ENCODE measurements at regions not wholly inside any gene's neighbourhood (a gene's known extent, or its start where the extent isn't known, plus 50 kb on each side); places are given as distances from the start of the nearest gene placed in this dataset.
"Not testable (repeated sequence)": the region's sequence is repeated elsewhere in the genome, so short reads cannot be mapped to it uniquely, and the experiment has no call there.

DNA sequence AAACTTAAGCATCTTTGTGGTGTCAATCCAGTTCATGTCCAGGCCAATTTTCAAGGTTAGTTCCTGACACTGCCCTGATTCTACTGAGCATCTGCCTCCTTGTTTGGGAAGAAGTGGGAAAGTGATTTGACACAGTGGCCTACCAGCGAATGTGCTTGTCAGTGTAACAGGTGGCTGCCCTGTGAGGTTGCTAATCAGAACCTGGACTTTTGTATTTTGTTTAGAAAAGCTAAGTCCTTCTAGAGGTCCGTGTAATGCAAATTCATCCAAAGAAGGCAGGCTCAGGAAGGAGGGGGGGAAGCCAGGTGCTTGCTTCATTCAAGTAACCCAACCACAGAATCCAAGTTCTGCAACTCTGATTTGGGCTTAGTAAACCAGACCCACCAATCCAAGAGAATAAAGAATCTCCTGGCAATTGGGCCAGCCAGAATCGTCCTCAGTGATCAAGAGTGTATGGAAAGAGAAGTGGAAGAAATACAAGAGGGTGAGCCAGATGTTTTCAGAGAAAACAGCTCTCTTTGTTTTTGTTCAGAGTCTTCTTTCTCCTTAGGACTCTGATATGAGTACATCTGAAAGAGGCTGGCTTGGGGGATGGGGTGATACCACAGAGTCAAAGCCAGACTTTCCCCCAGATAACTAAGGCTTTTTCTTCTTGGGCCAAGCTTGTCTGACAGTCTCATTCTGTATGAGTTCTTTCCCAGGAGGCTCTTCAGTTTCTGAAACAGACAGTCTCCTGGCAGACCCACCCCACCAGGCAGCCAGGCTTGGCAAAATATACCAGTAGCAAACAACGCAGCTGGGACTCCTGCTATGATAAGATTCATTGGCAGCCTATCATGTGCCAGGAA lies 508.9 kb upstream of the TBL1XR1 start:
- DNase-seq: no peak

DNA sequence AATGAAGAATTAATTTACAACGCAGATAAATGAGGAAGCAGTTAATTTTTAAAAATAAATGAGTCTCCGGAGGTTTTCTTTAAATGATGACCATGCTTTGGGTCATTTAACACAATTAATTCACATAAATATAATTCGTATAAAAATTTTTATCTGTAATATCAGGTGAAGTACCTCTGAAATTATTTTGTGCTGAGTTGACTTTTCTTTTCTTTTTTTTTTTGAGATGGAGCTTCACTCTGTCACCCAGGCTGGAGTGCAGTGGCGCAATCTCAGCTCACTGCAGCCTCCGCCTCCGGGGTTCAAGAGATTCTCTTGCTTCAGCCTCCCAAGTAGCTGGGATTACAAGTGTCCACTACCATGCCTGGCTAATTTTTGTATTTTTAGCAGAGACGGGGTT lies 512.2 kb upstream of the TBL1XR1 start:
- not testable (repeated sequence) for DNase-seq

DNA sequence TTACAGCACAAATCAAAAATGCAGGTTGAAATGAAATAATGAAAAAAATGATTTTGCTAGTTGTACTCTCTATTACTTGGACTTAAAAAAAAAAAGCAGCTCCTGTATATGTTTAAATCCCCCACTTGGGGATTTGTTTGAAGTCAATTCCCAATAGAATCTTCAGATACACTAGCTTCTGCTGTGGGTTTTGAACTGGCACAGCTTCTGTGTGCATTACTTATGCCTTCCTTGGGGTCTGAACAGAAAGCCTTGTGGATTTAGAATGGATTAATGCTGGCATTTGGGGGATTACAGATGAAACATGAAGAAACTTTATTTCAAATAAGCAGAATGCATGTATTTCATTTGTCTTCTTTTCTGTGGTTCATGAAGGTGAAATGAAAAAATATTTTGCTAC lies 513.2 kb upstream of the TBL1XR1 start:
- no peak for DNase-seq

DNA sequence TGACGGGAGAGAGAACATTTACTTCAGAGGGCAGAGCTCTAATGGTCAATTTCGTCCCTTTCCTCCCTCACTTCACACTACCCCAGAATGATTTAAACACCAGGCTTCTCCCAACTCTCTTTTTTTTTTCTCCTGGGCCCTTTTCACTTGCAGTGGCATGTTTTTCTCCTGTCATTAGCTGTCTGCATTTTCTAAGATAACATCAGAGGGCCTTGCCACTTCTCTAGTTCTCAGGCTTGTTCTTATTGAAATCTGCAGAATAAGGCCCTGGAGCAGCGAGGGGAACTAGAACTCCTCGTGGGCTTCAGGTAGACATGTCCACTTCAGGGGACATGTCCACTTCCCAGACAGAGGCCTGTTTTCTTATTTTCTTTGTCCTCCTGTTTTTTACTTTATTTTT lies 514.4 kb upstream of the TBL1XR1 start:
- DNase-seq: no peak

DNA sequence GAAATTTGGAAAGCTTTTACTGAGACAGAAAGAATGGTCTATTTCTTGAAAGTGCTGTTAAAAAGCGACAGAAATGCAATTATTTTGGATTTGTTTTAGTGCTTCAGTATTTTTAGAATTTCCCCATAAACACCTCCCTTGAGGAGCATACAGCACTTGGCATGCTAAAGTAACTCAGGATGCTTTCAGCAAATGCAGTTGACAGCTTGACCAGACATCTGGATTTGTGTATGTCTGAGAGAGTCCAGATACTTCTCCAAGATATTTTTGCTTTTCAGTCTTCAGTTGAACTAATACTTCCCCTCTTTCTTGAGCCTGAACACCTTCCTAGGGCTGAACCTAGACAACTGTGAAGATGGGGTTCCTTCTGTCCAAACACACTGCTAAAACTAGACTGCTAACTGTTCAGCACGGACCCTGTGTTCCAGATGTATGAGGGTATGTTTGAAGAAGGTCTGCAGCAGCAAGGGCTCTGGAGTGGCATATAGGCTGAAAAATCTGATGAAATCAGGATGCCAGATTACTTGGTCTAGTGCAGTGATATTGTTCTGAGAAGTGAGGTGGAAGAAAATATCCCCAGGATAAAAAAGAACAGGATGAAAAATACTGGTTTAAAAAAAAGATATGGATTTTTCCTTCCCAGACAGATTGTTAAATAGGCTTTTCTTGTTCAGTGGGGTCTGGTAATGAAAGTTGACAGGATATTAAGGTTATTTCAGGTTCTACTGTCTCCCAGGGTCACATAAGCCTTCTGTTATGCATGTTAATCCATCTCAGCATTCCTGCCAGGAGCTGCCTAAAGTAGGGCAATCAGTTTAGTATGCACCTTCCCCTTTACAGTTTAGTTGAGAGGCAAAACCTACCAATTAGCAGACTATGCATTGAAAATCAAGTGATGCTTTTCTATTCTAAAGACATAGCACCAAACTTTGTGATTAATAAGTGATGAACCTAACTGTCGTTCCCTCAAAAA lies 516.9 kb upstream of the TBL1XR1 start:
- DNase-seq: no peak

DNA sequence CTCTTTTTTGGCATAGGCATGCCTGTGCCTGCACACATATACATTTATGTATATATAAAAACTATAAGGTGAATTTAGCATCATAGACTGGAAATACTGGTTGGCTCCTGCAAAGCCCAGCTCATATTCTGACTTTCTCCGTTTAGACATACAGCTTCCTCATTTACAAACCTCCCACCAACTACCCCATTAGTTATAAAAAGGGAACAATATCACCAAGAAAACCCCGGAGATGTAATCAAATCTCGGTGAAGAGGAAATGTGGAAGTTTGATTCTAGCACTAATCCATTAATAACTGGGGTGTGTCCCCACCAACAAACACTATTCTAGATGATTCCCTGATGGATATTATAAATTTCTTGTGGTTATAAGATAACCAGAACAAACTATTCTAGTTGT lies 517.7 kb upstream of the TBL1XR1 start:
- no peak for DNase-seq

DNA sequence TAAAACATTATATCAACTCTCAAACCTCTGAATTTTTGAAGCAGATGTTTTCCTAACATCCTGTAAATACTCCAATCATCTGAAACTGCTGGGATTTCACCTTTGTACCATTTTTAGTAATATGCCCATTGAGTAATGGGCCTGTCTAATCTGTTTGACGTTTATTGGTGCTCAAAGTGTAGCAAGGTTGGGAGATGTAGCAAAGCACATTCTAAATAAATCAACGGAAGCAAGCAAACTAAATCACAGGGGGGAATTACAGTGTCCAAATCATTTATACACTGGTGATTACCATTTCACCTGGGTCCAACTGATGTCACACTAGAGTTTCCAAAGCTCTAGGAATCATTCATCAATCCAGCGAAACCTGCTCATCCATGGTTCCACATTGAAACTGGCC lies 518.7 kb upstream of the TBL1XR1 start:
- no peak for DNase-seq

DNA sequence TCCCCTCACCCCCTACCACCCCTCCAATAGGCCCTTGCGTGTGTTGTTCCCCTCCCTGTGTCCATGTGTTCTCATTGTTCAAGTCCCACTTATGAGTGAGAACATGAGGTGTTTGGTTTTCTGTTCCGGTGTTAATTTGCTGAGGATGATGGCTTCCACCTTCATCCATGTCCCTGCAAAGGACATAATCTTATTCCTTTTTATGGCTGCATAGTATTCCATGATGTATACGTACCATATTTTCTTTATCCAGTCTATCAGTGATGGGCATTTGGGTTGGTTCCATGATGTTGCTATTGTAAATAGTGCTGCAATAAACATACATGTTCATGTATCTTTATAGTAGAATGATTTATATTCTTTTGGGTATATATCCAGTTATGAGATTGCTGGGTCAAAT lies 523.6 kb upstream of the TBL1XR1 start:
- not testable (repeated sequence) for DNase-seq

DNA sequence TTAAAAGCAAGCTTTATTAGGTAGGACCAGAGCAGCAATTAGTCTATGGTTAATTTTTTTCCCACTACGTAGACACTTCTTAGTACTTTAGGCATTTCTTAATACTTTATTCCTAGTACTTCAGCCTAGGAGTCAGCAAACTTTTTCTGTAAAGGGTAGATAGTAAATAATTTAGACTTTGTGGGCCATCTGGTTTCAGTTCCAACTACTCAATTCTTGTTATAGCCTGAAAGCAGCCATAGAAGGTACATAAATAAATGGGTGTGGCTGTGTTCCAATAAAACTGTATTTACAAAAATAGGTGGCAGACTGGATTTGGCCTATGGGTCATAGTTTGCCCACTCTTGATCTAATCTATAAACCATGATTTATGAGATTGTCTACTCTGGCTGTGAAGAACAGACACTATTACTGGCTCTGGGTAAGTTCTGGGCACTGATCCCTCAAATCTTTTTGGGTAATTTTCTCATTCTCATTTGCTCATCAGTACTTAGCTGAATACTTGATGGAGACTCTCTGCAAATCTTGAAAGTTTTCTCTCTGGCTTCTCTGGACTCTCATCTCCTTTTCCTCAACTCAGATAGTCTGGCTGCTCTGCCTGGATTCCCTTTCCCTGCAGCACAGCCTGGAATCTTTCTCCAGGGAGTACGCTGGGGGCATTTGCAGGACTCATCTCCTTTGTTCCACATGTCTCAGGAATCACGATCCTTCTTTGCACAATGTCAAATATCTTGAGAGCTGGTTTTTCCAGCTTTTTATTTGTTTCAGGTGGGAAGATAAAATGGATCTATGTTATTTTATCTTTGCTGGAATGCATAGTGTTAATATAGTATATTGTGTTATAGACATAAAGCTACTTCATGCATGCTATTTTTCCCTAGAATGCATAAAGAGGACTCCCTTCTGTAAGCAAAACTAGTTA lies 524.8 kb upstream of the TBL1XR1 start:
- no peak for DNase-seq

DNA sequence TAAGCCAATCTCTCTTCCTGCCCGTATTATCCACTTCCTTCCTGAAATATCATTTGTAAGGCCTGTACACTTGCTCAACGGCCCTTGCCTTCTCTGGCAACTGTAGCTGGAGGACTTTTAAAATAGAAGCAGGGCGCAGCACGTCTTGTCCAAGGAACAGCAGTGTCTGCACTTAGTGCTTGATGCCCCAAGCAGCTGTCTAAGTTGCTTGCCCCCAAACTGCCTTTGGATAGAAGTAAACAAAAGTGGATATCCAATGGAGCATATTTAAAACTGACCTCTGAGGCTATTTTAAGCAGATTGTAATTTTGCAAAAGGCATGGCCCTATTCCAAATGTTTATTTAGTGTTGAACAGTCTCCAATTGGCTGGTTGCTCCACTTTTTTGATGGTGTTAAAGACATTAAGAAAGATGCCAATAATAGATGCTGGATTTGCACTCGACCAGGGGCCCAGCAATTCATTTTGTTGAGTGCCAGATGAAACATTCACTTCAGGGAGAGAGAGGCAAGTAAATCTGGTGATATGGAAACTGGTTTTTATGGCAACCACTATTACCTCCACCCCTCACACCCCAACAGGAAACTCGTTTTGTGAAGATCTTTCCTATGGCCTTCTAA lies 526.8 kb upstream of the TBL1XR1 start:
- no peak for DNase-seq

DNA sequence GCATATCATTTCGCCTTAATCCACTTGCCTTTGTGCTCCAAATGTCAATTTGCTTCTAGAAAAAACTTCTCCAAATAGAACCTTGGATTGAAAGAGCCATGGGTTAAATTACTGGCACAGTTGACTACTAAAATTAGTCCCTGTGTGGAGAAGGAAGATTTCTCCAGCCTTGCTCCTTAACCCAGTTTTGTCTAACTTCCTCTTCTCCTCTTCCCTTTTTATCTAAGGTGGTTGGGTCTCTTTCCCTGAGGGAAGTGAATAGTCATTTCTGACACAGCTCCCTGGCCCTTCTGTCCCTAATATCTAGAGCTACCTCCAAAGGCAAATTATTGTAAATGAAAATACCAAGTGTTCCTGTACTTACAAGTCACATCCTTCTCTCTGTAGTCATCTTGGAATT lies 527.9 kb upstream of the TBL1XR1 start:
- no peak for DNase-seq

DNA sequence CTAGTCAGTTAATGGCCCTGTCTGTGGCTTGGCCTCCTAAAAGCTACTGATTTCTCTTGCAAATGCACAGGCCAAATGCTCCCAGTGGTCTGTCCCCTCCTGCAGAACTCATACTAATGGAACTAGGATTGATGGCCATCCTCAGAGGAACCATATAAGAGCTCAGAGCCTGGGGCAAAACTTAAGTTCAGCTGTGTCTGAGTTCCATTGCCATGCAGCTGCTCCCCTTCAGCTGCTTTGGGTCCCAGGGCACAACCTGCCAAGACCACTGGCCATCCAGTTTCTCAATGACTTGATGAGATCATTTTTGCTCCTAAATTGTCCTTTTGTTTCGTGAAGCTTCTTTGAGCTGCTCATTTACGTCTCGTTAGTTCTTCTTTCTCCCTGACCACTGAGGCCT lies 529.5 kb upstream of the TBL1XR1 start:
- DNase-seq: no peak

DNA sequence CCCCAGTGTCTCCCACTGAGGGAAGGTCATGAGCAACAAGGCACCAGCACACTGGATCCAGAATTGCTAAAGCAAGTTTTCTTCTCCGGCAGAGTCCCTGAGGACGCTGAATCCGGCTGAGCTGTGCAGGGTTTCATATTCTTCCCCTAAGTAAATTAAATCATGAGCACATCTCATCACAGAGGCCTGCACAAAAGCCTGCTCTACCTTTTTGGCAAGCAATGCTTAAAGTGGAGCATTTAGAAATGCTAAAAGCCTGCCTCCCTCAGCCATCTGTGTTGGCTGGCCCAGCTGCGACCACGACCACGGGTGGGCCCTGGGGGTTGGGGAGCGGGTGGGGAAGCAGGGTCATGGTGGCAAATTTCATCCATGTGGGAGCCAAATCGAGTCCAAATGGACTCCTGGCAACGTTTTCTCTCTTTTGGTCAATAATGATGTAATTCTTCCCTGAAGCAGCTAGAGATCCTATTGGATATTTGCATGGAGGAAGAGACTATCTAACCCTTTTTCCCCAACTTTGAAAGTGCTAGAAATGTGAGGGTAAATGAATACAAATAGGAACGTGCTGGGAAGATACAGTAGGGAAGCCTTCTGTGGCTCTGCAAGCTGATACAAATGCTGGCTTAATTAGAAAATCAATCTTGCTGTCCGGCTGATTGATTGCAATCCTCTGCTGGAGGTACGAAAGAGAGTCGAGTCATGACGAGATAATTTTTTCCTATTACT lies 532.8 kb upstream of the TBL1XR1 start:
- DNase-seq: peak; percentile 90

DNA sequence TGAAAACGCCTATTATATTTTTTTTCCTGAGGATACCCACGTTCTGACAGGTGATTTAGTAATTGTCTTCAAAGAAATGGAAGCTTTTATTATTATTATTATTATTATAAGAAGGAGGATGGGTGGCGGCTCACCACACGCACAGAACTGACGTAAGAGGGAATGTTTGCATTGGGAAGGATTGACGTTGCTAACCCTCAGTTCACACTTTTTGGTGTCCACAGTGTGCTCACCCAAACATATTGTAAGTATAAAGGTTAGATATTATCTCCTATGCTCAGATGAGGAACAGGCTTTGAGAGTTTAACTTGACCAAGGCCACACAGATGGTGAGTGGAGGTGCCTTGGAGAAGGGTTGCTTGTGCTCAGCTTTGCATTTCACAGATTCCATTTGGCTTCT lies 533.5 kb upstream of the TBL1XR1 start:
- DNase-seq: no peak

DNA sequence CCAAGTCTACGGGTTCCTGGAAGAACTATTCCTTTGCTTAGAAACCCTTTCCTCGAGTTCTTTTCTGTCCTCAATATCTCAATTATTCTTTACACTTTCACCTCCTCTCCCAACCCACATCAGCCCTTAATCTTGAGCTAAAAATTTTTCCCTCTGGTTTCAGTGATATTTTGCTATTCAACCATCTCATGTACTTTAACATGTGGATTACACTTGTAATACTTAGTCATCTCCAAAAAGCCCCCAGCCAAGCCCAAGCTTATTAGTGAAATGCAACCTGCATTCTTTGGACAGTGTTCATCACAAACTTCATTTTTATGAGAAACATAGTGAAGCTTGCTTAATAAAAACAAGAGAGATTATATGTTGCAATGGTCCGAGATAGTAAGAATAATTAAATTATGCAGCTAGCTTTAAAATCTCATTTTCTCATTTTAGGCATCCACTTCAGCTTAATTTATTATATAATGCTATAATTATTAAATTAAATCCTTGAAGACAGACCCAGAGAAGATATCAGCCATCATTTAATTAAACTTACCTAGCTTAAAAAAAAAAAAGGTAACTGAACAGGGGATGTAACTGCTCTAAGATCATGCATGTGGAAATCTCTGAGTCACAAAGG lies 534.5 kb upstream of the TBL1XR1 start:
- no peak for DNase-seq

DNA sequence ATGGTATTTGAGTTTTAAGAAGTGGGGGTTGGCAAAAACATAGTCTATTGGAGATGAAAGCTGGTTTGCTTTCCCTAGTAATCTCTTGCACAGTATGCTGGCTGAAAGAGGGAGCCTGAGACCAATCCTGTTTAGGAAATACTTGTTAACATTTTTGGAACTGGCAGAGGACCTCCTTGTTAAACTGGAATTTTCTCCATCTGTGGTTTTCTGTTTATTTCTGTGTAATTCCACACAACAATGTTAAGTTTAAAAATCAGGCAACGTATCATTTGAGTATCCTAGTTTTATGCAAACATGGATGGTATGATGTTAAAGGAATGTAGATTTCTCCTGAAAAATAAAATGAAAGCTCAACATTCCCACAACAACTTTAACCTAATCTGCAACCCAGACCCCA lies 536.0 kb upstream of the TBL1XR1 start:
- DNase-seq: no peak

DNA sequence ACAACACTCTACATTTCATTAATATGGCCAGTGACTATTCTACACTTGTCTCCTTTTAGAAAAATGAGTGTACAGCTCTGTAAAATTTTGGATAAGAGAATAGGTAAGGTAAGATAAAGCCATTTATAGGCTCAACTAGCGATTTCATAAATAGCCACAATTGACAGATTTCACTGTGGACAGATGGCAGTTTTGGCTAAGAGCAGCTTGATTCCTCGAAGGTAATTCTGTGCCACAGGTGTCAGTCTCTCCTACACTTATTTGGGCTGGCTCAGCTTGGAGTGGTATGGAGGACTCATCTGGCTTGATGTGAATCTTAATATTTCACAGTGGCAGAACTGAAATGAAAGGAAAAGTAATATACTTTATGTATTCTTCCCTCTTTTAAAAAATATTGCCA lies 536.7 kb upstream of the TBL1XR1 start:
- no peak for DNase-seq

DNA sequence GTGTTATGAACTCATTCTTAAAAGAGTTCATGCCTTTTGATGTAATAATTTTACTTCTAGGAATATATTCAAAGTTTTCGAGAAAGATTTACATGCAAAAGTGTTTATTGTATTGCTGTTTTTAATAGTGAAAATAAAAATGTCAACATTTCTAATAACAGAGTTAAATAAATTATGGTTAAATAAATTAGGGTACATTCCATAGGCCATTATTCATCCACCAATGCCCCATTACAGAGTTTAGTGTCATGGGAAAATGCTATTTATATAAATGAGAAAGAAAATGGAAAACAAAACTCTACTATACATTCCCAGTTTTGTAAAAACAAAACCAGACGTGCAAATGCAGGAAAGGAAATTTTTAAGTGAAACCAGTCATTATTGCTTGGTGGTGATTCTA lies 538.1 kb upstream of the TBL1XR1 start:
- DNase-seq: no peak

DNA sequence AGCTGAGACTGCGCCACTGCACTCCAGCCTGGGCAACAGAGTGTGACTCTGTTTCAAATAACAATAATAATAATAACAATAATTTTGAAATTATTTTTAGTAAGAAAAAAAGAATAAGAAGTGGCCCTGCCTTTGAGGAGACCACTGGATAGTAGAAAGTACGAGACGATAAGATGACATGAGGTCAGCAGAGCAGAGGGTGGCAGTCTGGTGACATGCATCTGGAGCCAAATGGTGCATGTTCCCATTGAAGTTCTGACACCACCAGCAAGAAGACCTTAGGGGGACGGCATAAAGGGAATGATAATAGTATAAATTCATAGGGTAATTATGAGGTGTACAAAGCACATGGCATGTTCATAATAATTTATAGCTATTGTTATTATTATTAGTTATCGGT lies 542.2 kb upstream of the TBL1XR1 start:
- no peak for DNase-seq

DNA sequence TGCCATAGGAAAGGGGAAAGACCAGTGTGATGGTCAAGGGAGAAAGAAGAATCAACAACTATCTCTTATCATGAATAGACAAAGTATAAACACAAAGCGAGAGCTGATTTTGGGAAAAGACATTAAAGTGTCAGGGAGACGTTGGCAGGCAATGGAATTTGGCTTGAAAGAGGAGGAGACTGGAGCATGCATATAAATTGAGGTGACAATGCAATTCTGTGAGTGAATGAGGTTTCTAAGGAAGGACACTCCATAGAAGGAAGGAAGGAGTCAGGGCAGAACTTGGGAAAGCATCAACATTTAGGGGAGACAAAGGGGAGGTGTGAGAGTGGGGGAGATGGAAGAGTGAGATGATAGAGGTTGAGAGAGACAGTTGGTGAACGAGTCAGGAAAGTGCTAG lies 543.0 kb upstream of the TBL1XR1 start:
- DNase-seq: no peak
